Medulla oblongata (tissue), 1 donor: ENCODE measurements at regions not wholly inside any gene's neighbourhood (a gene's known extent, or its start where the extent isn't known, plus 50 kb on each side); places are given as distances from the start of the nearest gene placed in this dataset.
"Not testable (repeated sequence)": the region's sequence is repeated elsewhere in the genome, so short reads cannot be mapped to it uniquely, and the experiment has no call there.

Experiments
- DNase-seq: peaks from one replicate; pipeline ENCODE4 v3.0.0-alpha.2; 2015; ENCODE audit errors: extremely low spot score

- not testable (repeated sequence) for DNase-seq
These were observed 334.8 kb upstream of the SLITRK5 start for GRCh38 chr13:87336346-87336889.

DNA sequence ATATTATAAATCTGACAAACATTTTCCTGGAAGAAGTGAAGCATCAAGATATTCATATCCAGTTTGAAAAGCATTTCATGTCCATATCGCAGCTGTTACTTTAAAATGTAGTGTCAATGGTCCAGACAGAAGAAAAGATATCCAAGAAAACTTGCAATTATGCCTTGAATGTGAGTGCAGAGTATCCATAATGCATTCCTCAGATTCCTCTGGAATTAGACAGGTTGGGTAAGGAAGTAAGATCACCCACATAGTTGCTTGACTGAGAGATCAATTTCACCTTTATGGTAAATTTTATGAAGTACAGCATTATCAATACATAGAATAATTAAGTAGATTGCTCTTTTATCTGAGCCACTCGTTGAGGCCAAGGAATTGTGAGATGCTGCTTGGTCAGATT, 327.0 kb upstream of the SLITRK5 start:
- DNase-seq: no peak

DNA sequence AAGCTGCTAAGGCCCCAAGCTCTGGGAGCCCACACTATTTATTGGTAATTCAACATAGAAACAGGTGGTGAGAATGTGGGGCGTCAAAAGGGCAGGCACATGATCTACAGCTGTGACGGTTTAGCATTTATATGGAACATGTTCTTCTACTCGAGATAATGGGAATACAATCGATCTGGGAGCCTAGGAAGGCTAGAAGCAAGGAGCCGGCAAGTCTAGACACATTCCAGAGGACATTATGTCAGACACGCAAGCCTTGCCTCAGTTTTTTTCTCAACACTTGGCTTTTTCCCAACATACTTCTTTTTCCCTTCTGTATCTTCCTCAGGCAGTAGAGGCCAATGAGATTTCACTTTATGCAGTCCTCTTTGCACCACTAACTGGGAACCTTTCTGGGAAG, 315.7 kb upstream of the SLITRK5 start:
- no peak for DNase-seq

GRCh38 chr13:87356314-87356713, 314.9 kb upstream of the SLITRK5 start:
- no peak for DNase-seq

- DNase-seq: no peak
These were observed 312.9 kb upstream of the SLITRK5 start for GRCh38 chr13:87358319-87358718.

GRCh38 chr13:87361216-87361615, 310.0 kb upstream of the SLITRK5 start:
- no peak for DNase-seq

GRCh38 chr13:87368639-87369038, 302.5 kb upstream of the SLITRK5 start:
- DNase-seq: no peak

- DNase-seq: no peak
These were observed 295.1 kb upstream of the SLITRK5 start for GRCh38 chr13:87376081-87376480.

- DNase-seq: no peak
These were observed 287.1 kb upstream of the SLITRK5 start for GRCh38 chr13:87384099-87384498.

GRCh38 chr13:87393358-87393757, 277.8 kb upstream of the SLITRK5 start:
- DNase-seq: no peak

DNA sequence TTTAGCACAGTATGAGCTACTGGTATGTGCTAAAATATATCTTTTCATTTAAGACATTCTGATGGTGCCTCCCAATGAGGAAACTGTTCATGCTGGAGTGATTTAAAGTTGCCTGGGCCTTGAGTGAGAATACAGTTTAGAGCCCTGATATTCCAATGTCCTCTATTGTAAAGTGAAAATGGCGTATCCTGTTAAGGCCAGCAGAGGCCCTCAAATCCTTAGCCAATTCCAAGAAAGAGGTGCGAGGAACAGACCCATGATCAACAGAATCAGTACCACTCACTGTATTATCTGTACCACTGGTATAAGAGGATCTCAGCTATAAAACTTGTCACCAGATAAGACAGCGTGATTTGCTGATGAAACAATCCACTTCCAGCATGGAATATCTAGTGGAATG, 273.1 kb upstream of the SLITRK5 start:
- DNase-seq: no peak

DNA sequence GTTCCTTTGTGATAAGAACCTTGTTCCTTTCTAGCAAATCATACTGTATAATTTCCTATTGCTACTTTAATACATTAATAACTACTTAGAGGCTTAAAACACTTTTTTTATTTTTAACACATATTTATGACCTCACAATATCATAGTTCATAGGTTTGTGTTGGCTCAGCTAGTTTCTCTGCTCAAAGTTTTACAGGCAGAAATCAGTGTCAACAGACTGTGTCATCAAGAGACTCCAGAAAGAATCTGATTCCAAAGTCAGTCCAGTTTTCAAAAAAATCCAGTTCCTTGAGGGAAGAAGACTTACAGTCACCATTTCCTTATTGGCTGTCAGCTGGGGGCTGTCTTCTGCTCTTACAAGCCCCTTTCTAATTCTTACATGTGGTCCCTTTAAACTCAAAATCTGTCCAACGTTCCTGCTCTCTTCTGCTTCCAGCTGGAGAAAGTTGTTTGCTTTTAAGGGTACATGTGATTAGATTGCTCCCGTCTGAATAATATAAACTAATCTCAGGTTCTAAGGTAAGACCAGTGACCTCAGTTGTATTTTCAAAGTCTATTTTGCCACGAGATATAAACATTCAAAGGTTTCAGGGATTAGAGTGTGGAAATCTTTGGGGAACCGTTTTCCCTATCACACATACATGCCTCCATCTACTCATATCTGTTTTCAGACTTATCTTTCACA, 267.3 kb upstream of the SLITRK5 start:
- DNase-seq: no peak

GRCh38 chr13:87426742-87427141, 244.4 kb upstream of the SLITRK5 start:
- no peak for DNase-seq

DNA sequence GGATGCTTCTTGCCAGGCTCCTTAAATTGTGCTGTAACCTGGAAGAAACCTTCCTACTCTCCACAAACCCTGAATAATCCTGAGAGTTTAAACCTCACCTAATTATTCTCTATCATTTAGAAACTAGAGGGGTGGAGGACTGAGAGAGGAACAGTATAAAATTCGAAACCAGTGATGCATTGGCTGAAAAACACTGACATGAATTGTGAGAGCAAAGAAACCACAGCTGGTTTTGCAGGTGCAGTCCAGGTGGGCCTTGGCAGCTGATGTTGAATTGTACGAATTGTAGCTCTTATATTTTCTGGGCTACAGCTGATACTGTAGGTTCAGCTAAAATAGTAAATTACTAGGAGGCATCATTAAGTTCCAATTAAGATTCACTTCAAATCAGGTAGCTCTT, 227.0 kb upstream of the SLITRK5 start:
- no peak for DNase-seq

DNA sequence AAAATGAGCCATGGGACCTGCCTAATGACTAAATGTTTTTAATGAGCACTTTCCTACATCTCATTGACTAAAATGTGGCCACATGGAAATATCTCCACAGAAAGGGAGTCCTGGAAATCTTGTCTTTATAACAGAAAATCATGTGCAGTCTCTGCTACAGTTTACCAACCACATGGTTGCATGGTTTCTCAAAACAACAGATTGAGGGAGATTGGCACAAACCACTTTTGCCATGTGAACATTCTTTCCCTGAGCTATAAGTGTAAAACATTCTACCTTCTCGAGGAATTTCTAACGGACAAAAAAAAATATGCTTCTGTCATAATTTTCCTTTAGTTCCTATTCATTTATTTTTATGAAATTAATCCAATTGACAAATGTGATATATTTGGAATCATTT, 218.9 kb upstream of the SLITRK5 start:
- no peak for DNase-seq

DNA sequence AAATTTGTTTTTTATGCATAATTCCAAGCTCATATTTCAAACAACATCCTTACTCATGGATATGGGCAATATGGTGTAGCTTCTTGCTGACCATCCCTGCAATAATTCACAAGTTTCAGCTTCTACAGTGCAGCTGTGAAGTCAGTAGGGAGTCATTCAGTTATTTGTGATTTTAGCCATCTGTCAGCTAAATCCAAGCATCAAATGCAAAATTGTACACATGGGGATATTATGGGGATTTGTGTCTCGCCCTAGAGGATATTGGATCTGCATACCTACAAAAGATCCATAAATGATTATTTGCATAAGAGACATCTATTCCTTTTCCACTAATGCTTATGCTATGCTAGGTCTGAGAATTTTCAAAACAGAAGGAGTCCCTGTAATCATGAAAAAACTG, 217.9 kb upstream of the SLITRK5 start:
- DNase-seq: no peak

- no peak for DNase-seq
These were observed 211.8 kb upstream of the SLITRK5 start for GRCh38 chr13:87459419-87459818.

GRCh38 chr13:87497426-87497825, 173.7 kb upstream of the SLITRK5 start:
- DNase-seq: no peak

DNA sequence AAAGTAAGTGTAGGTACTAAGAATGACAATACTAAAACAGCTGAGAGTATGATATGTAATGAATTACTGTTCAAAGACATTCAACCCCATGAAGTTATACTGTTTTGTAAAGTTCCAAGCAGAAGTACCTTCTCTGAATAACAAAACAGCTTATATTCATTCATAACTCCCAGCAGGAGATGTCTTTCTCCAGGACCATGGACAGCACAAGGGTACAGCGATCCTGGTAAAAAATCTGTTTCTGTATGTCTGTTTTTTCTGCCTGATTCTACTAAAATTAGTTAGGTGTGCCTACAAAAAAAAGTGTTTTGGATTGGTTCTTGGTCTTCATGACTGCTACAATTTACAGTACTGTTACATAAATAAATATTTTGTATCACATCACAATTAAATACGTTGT, 172.5 kb upstream of the SLITRK5 start:
- DNase-seq: no peak

- no peak for DNase-seq
These were observed 146.4 kb upstream of the SLITRK5 start for GRCh38 chr13:87524775-87525174.

DNA sequence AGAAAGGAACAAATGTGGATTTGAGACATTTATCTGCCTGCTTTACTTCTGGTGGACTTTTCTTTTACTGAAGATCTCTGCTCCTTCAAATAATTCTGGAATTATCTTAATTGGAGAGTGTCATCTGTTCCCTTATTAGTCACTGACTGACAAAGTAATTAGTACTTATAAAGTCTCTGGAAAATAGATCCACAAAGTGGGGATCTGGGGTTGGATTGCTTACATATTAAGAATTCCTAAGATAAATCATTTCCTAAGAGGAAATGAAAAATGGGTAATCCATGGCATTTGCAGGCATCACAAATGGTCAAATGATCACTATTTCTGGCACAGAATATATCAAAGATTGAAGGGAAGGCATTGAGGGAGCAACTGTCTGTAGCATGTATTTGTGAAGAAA, 137.4 kb upstream of the SLITRK5 start:
- DNase-seq: no peak

DNA sequence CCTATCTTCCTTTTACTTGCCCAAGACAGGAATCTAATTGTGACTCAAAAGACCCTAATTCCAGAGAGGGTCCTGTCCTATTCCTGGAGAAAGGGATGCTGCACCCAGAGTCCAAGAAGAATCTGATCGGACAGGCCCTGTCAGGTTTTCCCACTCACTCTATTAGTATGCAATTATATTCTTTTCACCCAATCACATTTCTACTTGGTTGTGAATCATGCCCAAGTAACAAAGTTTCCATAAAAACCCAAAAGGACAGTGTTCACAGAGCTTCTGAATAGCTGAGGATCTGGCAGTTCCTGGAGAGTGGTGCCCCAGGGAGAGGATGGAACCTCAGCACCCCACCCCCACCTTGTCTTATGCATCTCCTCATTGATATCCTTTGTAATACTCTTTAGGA, 135.3 kb upstream of the SLITRK5 start:
- no peak for DNase-seq

DNA sequence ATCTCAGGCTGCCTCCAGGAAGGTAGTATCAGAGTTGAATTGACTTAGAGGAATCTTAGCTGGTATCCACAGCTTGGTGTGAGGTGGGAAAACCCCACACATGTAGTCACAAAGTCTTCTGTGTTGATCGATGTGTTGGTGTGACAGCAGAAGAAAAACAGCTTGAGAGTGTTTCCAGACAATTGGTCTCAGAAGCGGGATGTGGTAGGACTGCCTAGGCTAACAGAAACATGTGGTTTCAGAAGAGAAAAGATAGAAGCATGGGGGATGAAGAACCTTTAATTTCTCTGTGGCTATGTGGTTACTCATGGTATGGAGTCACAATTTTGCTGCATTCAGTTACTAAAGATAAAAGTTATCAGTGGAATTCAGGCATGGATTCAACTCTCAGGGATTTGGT, 134.7 kb upstream of the SLITRK5 start:
- no peak for DNase-seq

GRCh38 chr13:87536899-87537298, 134.3 kb upstream of the SLITRK5 start:
- DNase-seq: no peak
